Stimulated activated CD4-positive, alpha-beta T cell treated with anti-CD3 and anti-CD28 coated beads, Interleukin-1b, Interleukin-23, amount 100 ng/mL, for 24 hours (primary cell): ENCODE measurements at regions not wholly inside any gene's neighbourhood (a gene's known extent, or its start where the extent isn't known, plus 50 kb on each side); places are given as distances from the start of the nearest gene placed in this dataset.
"Not testable (repeated sequence)": the region's sequence is repeated elsewhere in the genome, so short reads cannot be mapped to it uniquely, and the experiment has no call there.

ENCODE experiments used
- DNase-seq, 4 experiments: peaks; one replicate each; pipeline ENCODE4 v3.0.0-alpha.2; 2020; ENCODE audit warnings: low read depth in 4 of 4, low spot score in 1 of 4

DNA sequence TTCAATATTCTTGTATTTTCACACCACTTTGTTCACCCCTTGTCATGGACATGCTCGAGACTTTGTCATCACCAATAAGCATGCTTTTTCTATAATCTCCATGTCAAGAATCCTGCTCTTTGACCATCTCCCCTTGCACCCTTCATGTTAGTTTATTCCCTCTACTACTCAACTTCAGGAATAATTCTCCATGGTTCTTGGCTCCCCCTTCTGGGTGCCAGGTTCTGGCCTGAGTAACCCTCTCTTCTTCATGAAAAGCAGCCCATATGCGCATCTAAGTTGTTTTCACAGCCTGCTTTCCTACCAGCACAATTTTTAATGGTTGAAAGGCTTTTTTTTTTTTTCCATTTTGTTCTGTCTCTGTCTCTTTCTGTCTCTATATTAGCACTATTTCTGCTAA, 160.7 kb downstream of the LEPR start:
- DNase-seq = no peak

DNA sequence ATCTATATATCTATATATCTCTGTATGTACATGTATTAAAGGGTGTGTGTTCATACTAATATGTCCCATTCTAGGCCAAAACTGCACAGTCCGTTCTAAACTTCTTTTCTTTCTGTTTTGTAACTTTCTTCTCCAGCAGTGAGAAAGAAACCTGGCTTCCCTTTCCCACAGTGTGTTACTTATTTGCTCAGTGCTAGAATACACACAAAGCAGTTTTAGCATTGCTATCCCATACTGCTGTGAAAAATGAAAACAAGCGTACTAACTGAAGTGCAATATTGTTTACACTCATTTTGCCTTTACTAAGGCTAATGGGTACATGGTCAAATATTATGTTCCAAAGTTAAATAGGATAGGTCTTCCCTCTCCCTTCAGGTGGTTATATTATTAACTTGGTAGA, 163.9 kb downstream of the LEPR start:
- DNase-seq = no peak

DNA sequence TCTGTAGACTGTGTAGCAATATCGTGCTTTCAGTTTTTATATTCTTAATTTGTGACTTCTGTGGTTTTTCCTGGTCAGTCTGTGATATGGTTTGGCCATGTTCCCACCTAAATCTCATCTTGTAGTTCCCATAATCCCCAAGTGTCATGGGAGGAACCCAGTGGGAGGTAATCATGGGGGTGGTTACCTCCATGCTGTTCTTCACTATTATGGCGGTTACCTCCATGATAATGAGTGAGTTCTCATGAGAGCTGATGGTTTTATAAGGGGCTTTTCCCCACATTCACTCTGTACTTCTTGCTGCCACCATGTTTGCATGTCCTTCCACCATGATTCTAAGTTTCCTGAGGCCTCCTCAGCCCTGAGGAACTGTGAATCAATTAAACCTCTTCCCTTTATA, 169.8 kb downstream of the LEPR start:
- no peak for DNase-seq

DNA sequence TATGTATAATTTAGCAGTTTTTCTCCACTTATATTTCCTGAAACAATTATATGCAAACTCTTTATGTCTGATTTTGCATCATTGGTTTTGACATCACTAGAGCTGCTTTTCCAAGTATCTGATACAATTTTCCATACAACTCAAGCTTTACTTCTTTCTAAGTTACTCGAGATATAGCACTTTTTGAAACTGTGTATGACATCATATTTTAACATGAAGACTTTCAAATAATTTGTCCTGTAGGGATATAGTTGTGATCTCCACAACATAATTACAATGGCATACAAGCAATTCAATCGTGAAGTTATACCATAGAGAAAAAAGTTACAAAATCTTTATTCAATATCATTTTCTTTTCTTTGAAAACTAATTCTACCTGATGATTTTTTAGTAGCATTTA, 173.0 kb downstream of the LEPR start:
- no peak for DNase-seq

DNA sequence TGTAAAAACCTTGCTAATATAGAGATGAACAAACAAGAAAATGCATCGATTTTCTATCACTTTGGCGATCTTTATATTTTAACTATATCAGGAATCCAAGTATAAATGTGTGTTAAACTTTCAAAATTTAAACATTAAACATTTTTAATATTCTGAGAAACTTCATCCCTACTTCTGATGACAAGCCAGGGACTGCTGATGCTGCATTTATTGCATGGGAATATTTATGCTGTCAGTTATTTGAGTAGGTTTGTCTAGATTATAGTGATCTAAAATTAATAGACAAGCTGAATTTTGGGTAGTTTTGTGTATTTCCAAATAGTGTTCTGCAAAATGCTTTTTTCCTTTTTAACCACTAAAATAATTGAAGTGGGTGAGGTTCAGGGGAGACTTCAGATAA, 175.3 kb downstream of the LEPR start:
- DNase-seq = no peak

DNA sequence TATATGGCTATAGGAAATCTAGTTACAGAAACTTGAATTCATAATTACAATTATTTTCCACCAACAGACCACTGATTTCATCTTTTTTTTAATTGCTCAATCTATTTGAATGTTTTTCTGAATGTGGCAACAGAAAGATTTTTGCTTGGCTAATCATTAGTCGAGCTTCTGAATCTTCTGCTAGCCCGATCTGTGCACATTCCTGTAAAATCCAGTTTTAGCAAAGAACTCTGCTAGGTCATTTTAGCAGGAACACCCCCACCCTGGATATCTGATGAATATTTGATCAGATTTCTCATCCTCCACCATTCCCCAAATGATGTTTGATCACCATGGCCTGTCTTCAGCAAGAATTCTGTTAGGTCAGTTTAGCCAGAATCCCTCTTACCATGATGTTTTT, 176.3 kb downstream of the LEPR start:
- DNase-seq = no peak

DNA sequence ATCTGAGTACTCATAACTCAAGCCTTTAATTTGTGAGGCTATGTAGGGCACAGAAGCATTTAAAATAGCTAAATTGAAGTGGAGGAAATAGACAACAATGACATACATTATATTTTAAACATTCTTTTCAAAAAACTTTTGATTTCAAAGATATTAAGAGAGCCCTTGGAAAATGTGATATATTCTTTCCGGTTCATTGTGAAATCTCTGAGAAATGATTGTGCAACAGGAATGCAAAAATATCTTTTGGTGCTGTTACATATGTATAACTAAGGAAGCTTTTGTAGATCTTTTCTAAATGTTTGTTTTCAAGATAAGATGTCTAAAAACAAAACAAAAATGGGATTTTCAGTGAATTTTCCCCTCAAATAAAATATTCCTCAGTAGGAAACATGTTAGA, 185.2 kb downstream of the LEPR start:
- DNase-seq = no peak

DNA sequence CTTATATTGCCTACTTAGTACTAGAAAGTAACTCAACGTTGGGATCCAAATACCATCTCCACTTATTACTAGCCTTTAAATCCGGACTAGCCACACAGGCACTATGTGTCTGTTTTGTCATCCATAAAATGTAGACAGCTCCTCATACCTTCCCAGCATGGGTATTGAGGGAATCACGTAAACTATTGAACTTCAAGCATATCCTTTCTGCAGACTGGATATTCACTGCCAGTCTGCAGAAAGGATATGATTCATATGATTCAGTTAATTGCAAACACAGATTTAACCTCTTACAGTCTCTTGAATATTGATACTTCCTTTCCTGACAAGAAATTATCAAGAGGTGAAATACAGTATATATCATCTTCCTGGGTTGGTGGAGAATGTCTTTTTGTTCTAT, 186.0 kb downstream of the LEPR start:
- DNase-seq = no peak

DNA sequence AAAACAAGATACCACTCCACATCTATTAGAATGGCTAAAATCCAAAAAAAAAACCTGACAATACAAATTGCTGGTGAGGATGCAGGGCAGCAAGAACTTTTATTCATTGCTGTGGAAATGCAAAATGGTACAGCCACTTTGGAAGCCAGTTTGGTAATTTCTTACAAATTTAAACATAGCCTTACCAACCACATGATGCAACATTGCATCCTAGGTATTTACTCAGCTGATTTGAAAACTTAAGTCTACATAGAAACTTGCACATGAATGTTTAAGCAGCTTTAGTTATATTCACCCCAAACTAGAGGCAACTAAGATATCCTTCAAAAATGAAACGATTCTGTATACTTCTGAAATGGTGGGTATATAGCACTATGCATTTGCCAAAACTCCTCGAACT, 178.8 kb upstream of the PDE4B start:
- DNase-seq = no peak

DNA sequence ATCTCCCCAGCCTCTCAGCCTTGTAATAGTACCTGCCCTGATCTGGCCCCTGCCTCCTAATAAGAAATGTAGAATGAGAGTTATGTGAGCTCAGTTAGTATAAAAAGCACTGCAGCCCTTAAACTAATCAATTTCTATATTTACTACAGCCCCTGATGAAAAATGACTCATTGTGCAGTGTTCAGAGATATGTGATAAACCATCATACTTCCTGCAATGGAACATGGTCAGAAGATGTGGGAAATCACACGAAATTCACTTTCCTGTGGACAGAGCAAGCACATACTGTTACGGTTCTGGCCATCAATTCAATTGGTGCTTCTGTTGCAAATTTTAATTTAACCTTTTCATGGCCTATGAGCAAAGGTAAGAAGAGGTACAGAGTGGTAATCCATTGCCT, 176.8 kb upstream of the PDE4B start:
- no peak for DNase-seq

DNA sequence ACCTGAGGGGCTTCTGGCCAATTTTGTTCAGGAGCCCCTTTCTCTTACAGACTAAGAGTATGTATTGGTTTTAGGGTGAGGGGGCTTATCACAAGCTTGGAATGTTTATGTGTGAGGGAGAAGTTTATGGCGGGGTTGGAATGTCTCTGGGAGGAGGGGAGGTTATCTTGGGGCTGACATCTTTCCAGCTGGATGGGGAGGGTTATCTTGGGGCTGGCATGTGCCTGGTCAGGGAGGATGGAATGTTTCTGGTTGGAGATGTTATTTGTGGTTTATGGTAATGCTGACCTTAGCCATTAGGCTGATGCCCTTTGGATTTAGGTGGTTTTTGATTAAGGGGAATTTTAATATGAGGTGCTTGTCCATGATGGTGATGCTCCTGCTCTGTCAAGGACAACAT, 171.0 kb upstream of the PDE4B start:
- not testable (repeated sequence) for DNase-seq

DNA sequence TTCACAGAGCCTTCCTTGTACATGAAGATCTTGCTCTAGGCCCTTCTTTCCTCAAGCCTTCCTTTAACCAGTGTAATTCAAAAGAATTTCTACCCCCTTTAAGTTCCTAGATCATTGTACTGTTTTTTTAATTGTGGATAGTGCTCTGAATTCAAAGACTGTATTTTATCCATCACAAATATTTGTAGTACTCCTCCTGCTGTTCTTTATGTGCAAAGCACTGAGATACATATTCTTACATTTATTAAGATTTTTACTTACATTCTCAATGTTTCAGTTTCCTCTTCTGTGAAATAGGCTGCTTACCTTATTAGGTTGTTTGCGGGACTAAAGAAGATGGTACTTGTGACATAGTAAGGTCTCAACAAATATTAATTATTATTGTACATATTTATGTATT, 168.8 kb upstream of the PDE4B start:
- no peak for DNase-seq

DNA sequence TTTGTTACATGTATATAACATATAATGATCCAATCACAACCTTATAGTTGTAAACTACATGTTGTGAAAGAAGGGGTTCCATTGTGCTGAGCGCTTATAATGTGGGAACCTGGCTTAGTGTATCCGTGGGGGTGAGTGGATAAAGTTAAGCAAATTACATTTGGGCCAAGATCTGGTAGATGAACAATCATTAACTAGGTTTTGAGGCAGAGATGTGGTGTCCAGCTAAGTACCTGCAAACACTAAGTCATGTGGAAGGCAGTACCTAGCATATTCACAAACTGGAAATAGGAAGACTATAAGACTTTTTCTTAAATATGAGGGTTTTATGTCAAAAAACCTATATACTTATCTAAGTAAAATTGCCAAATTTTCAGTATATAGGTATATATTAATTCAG, 167.2 kb upstream of the PDE4B start:
- DNase-seq = no peak

DNA sequence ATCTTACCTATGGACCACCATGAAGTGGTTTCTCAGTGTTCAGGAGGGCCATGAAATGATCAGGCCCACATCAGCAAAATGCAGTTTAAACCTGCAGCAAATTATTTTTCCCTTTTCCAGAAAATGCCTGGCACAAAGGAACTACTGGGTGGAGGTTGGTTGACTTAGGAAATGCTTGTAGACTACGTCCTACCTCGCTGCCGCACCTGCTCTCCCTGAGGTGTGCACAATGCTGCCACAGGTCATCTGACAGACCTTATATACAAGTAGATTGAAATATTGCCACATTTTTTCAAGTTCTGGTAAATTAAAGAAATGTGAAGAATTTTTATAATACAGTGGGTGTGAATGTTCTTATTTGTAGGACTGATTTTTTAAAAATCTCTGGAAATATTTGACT, 166.7 kb upstream of the PDE4B start:
- no peak for DNase-seq

DNA sequence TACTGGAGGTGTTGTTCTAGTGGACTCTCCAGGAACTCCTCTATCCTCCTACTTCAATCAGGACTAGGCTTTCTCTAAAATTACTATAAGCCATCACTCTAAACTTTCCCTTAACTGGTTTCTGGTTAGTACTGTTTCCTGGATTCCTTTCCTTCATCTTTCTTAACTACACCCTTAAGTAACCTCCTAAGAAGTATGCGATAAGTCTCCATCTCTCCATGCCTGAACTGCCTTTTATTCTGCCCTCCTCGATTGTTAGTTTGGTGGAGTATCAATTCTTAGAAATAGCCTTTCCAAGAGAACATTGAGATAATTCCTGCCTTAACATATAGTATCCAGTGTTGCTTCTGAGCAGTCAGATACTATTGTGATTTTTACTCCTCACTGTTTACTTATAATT, 162.9 kb upstream of the PDE4B start:
- no peak for DNase-seq

DNA sequence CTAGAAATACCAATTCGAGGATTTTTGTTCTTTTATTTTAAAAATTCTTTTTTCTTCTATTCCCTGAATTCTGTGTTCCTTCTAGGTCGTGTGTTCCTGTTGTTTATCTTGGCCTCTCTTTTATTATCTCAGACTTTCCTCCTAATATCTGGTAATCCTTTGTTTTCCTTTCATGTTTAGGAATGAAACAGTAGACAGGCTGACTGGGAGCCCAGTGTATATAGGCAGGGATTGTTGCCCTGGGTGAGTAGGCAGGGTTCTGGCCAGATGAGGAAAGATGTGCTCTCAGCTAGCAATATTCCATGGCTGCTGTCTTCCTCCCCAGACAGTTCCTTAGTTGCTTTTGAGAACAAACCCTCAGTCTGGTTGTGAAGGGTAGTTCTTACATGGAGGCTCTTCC, 161.8 kb upstream of the PDE4B start:
- no peak for DNase-seq

DNA sequence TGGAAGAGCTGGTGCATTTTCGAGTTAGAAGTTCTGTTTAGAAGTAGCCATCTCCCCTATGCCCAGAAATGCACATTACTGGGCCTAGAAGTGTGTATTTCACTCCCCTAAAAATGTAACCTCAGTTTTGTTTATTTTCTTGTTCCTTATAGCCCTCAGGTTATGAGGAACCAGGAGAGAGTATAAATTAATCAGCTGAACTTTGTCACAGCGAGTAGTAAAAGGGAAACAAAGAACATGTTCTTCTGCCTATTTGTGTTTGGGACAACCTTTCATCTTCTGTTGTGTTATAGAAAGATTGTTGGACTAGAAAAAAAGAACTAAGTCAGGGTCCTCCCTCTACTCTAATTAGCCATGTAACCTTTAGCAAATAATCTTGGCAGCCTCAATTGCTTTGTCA, 160.5 kb upstream of the PDE4B start:
- no peak for DNase-seq

DNA sequence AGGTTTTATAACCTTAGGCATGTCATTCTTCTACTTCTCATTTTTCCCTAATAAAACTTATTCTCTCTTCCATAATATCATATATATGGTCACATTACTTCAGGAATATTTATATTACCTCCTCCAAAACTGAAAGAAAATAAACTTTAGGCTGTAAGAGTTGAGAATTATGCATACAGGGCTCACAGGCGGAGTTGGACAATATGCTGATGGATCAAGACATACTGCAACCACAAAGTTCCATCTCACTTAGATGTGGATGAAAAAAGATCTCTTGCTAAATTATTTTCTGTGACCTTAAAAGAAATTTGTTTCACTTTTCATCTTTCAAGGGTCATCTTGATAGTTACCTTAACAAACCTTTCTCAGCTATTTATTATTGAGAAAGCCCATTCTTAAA, 152.6 kb upstream of the PDE4B start:
- DNase-seq = no peak

DNA sequence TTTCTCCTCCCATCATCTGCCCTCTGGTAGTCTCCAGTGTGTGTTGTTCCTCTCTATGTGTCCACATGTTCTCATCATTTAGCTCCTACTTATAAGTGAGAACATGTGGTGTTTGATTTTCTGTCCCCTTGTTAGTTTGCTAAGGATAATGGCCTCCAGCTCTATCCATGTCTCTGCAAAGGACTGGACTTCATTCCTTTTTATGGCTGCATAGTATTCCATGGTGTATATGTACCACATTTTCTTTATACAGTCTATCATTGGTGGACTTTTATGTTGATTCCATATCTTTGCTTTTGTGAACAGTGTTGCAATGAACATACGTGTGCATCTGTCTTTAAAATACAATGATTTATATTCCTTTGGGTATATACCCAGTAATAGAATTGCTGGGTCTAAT, 143.5 kb upstream of the PDE4B start:
- not testable (repeated sequence) for DNase-seq

DNA sequence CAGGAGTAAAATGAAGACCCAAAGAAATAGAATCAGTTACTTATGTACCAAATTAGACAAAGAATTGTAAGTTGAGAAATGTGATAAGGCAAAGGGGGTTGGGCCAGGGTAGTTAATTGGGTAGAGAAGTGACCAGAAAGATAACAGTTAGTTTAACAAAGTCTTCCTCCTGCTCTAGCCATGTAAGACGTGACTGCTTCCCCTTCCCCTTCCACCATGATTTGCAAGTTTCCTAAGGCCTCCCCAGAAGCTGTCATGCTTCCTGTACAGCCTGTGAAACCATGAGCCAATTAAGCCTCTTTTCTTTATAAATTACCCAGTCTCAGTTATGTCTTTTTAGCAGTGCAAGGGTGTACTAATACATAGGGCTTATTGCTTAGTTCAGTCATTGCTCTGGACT, 142.0 kb upstream of the PDE4B start:
- DNase-seq = no peak

DNA sequence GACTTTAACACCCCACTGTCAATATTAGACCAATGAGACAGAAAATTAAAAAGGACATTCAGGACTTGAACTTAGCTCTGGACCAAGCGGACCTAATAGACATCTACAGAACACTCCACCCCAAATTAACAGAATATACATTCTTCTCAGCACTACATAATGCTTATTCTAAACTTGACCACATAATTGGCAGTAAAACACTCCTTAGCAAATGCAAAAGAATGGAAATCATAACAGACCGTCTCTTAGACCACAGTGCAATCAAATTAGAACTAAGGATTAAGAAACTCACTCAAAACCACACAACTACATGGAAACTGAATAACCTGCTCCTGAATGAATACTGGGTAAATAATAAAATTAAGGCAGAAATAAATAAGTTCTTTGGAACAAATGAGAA, 138.2 kb upstream of the PDE4B start:
- not testable (repeated sequence) for DNase-seq

DNA sequence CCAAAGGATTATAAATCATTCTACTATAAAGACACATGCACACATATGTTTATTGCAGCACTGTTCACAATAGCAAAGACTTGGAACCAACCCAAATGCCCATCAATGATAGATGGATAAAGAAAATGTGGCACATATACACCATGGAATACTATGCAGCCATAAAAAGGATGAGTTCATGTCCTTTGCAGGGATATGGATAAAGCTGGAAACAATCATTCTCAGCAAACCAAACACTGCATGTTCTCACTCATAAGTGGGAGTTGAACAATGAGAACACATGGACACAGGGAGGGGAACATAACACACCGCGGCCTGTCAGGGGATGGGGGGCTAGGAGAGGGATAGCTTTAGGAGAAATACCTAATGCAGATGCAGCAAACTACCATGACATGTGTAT, 135.1 kb upstream of the PDE4B start:
- DNase-seq = not testable (repeated sequence)

DNA sequence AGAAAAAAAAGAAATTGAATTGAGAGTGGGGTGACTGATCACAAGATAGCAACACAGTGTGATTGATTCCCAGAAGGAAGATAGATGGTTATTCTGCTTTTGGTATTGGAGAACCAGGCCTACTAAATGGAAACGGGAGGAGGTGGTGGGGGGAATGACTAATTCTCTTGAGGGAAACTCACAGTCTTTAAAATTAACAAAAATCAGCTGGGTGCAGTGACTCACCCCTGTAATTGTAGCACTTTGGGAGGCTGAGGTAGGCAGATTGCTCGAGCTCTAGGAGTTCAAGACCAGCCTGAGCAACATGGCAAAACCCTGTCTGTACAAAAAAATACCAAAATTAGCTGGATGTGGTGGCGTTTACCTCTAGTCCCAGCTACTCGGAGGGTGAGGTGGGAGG, 134.6 kb upstream of the PDE4B start:
- no peak for DNase-seq

DNA sequence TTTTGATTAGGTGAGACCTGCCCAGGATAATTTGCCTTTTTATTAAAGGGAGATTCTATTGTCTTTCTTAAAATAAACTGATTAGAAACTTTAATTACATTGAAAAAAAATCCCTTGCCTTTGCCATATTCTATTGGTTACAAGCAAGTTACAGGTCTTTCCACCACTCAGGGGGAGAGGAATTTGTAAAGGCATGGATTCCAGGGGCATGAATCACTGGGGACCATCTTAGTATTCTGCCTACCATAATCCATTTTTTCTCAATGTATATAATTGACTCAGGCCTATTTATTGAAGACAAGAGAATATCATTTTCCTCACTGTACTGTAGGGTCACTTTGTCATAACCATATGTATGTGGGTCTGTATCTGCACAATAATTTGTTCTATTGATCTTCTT, 124.3 kb upstream of the PDE4B start:
- DNase-seq = no peak
